ENCODE measurements at regions not wholly inside any gene's neighbourhood (a gene's known extent, or its start where the extent isn't known, plus 50 kb on each side); places are given as distances from the start of the nearest gene placed in this dataset.

- Mint-ChIP-seq H3K36me3 (ENCODE audit: insufficient read depth in 1 of 3, low read depth in 3 of 3) (no peaks in the 10 kb centered on the region), H3K4me1 (peaks cover 11 to 16% of the 10 kb centered on the region in 2 experiments)
Measured at GRCh38 chr4:144376866-144377265, 236.3 kb upstream of the GYPA start.

More at GRCh38 chr4:144376866-144377265, 236.3 kb upstream of the GYPA start:
- no peak overlapping the region for H4K8ac ChIP-seq (replicated peaks; ENCODE audit: insufficient read length, low read depth, low read length)
- H2BK120ac ChIP-seq (ENCODE audit: low read depth, low read length, poor library complexity, severe bottlenecking) = no peak overlapping the region
- no peaks in the 10 kb centered on the region for H3K27me3 ChIP-seq (ENCODE audit: insufficient read depth, low read length)
- H3K4ac ChIP-seq (ENCODE audit: low read depth, low read length) = no peak overlapping the region
- no peak overlapping the region for H2BK12ac ChIP-seq (ENCODE audit: insufficient read length, low read depth, low read length)
- H3K9me3 ChIP-seq (ENCODE audit: control insufficient read depth, low read depth, low read length) = no peaks in the 10 kb centered on the region
- H3K9me3 Mint-ChIP-seq = no peaks in the 10 kb centered on the region
- H2BK5ac ChIP-seq (ENCODE audit: insufficient read length, low read length) = no peak overlapping the region
- no peak for TF ChIP-seq CTCF (conservative IDR thresholded peaks at IDR 0.05)
- no peak overlapping the region for H3K18ac ChIP-seq (ENCODE audit: insufficient read length, low read depth, low read length)
- no peak overlapping the region for H3K27ac ChIP-seq (ENCODE audit: insufficient read length, low read depth, low read length)
- no peaks in the 10 kb centered on the region for H3K79me1 ChIP-seq (ENCODE audit: insufficient read depth, low read depth, low read length, poor library complexity, severe bottlenecking)
- no peak overlapping the region for H3T11ph ChIP-seq (ENCODE audit: low read length)
- H4K5ac ChIP-seq (ENCODE audit: insufficient read length, low read depth, low read length) = no peak overlapping the region
- no peak overlapping the region for H3K14ac ChIP-seq (ENCODE audit: insufficient read depth, low read length)
- no peak overlapping the region for H3K56ac ChIP-seq (ENCODE audit: insufficient read length, low read depth, low read length)
- H3K27me3 Mint-ChIP-seq (ENCODE audit: low read depth) = no peaks in the 10 kb centered on the region
- no CpG with 5 or more reads among the region's 2 CpGs for WGBS (ENCODE audit: extremely low coverage, insufficient read length, low lambda C conversion rate)
- no peak for DNase-seq
- no peak overlapping the region for H3K9ac ChIP-seq (ENCODE audit: extremely low read depth, insufficient read length, low read length)
- H3K23me2 ChIP-seq (ENCODE audit: insufficient read length, low read depth, low read length, poor library complexity, severe bottlenecking) = no peaks in the 10 kb centered on the region
- no peak overlapping the region for H3K23ac ChIP-seq (ENCODE audit: insufficient read length, low read depth, low read length)
- no peak overlapping the region for H2AK5ac ChIP-seq (ENCODE audit: insufficient read length, low read length)
- H3K4me3 Mint-ChIP-seq = no peak overlapping the region
- H3K4me2 ChIP-seq (ENCODE audit: insufficient read depth, insufficient read length, low read length) = no peak overlapping the region
- H2BK15ac ChIP-seq (ENCODE audit: low read depth, low read length) = no peak overlapping the region
- no peak overlapping the region for H4K91ac ChIP-seq (ENCODE audit: insufficient read length, low read depth, low read length)
- H3K79me2 ChIP-seq (ENCODE audit: insufficient read depth, low read length) = no peaks in the 10 kb centered on the region
- H3K27ac Mint-ChIP-seq = no peak overlapping the region
- H4K20me1 ChIP-seq (ENCODE audit: control insufficient read depth, insufficient read depth, insufficient read length) = no peaks in the 10 kb centered on the region
- no peaks in the 10 kb centered on the region; the same call in none of the 2 replicates for H3K4me1 ChIP-seq (ENCODE audit: insufficient read depth, low read length)
- H2BK20ac ChIP-seq (ENCODE audit: low read depth, low read length, poor library complexity, severe bottlenecking) = no peak overlapping the region
- no peak overlapping the region for H2AFZ ChIP-seq (ENCODE audit: low read length)
